Cardiac muscle cell (in vitro differentiated cells and primary cell): ENCODE measurements at regions not wholly inside any gene's neighbourhood (a gene's known extent, or its start where the extent isn't known, plus 50 kb on each side); places are given as distances from the start of the nearest gene placed in this dataset.

Experiments used
- DNase-seq, 2 donors: peaks; one replicate each; pipeline versions ENCODE4 v3.0.0 to v3.0.0-alpha.2; 2010 to 2017; ENCODE audit warnings: low read depth in 1 of 2, low spot score in 1 of 2
- H3K27ac ChIP-seq: fragments of 200-600 bp; sonication (generic); 2 replicates; pipeline ENCODE4 v1.5.1; 2016
- H3K27me3 ChIP-seq: fragments of 200-600 bp; sonication (generic); 2 replicates; pipeline ENCODE4 v1.6.0; 2016; ENCODE audit warnings: control low read depth
- H3K36me3 ChIP-seq: fragments of 200-600 bp; sonication (generic); 2 replicates; pipeline ENCODE4 v1.5.1; 2016; ENCODE audit warnings: control low read depth
- H3K4me1 ChIP-seq: fragments of 200-600 bp; sonication (generic); 2 replicates; pipeline ENCODE4 v1.8.1; 2017; ENCODE audit warnings: low read depth, mild to moderate bottlenecking, mixed run types
- H3K4me3 ChIP-seq: fragments of 200-600 bp; sonication (generic); 2 replicates; pipeline ENCODE4 v1.5.1; 2016; ENCODE audit warnings: mild to moderate bottlenecking
- H3K9me3 ChIP-seq: fragments of 200-600 bp; sonication (generic); 2 replicates; pipeline ENCODE4 v1.5.1; 2017; ENCODE audit warnings: low read depth, mild to moderate bottlenecking, control low read depth
- CTCF ChIP-seq: IDR thresholded peaks from 2 replicates; pipeline ENCODE4 v1.5.1; 2012; ENCODE audit warnings: low read depth, mild to moderate bottlenecking, low read length

GRCh38 chr11:19370100-19370861, 129.5 kb upstream of the E2F8 start:
- H3K4me3 ChIP-seq: no peak overlapping the region
- TF ChIP-seq CTCF: no peak
- no peak overlapping the region for H3K27ac ChIP-seq
- H3K9me3 ChIP-seq: no peaks in the 10 kb centered on the region
- H3K27me3 ChIP-seq: no peaks in the 10 kb centered on the region
- no peaks in the 10 kb centered on the region for H3K36me3 ChIP-seq
- DNase-seq: peak in 1 of 2 donors; percentile 94
- H3K4me1 ChIP-seq: peaks cover 4% of the 10 kb centered on the region

- H3K36me3 ChIP-seq: no peaks in the 10 kb centered on the region
- no peaks in the 10 kb centered on the region for H3K9me3 ChIP-seq
- H3K27ac ChIP-seq: no peak overlapping the region
- H3K27me3 ChIP-seq: no peaks in the 10 kb centered on the region
- peaks cover 4% of the 10 kb centered on the region for H3K4me1 ChIP-seq
- peak in 1 of 2 donors; percentile 80 for DNase-seq
- H3K4me3 ChIP-seq: no peak overlapping the region
- no peak for TF ChIP-seq CTCF
These were observed 128.1 kb upstream of the E2F8 start for GRCh38 chr11:19368726-19369375.

GRCh38 chr11:19366992-19367709, 126.4 kb upstream of the E2F8 start:
- Histone ChIP-seq H3K27ac (no peak overlapping the region), H3K27me3 (no peaks in the 10 kb centered on the region), H3K36me3 (no peaks in the 10 kb centered on the region), H3K9me3 (no peaks in the 10 kb centered on the region), H3K4me3 (no peak overlapping the region), H3K4me1 (peaks cover 4% of the 10 kb centered on the region)
- DNase-seq: no peak
- TF ChIP-seq CTCF: no peak

GRCh38 chr11:19365743-19366410, 125.1 kb upstream of the E2F8 start:
- Histone ChIP-seq H3K9me3 (no peaks in the 10 kb centered on the region), H3K4me3 (no peak overlapping the region), H3K27me3 (no peaks in the 10 kb centered on the region), H3K27ac (no peak overlapping the region), H3K36me3 (no peaks in the 10 kb centered on the region), H3K4me1 (peaks cover 4% of the 10 kb centered on the region)
- peak in 1 of 2 donors; percentile 45 for DNase-seq
- no peak for TF ChIP-seq CTCF

GRCh38 chr11:19359221-19360000, 118.7 kb upstream of the E2F8 start:
- no peaks in the 10 kb centered on the region for H3K9me3 ChIP-seq
- no peaks in the 10 kb centered on the region for H3K4me1 ChIP-seq
- DNase-seq: no peak
- H3K36me3 ChIP-seq: no peaks in the 10 kb centered on the region
- no peak for TF ChIP-seq CTCF
- no peak overlapping the region for H3K4me3 ChIP-seq
- peaks cover 18% of the 10 kb centered on the region for H3K27me3 ChIP-seq
- no peak overlapping the region for H3K27ac ChIP-seq
